Neural cell (in vitro differentiated cells): ENCODE measurements at regions not wholly inside any gene's neighbourhood (a gene's known extent, or its start where the extent isn't known, plus 50 kb on each side); places are given as distances from the start of the nearest gene placed in this dataset.

ENCODE experiments used
- H2AFZ ChIP-seq: fragments of 200-600, 300-800 bp; sonication (generic), shearing (Covaris generic); 2 replicates; pipeline ENCODE4 v1.6.0; 2014; ENCODE audit warnings: low read depth, mild to moderate bottlenecking, antibody characterized with exemption, low read length, moderate library complexity
- H3F3A ChIP-seq: fragments of 200-600 bp; shearing (Covaris generic); 2 replicates; pipeline ENCODE4 v1.6.1; 2016; ENCODE audit warnings: mild to moderate bottlenecking, moderate library complexity, mixed read lengths, antibody characterized with exemption, low read length; ENCODE audit not compliant: insufficient read depth, poor library complexity, severe bottlenecking
- H3K27ac ChIP-seq: fragments of 200-600, 300-800 bp; sonication (generic), shearing (Covaris generic); 2 replicates; pipeline ENCODE4 v1.5.1; 2014; ENCODE audit warnings: mild to moderate bottlenecking, low read length, moderate library complexity
- H3K27me3 ChIP-seq: fragments of 300-800, 200-600 bp; sonication (generic), shearing (Covaris generic); 2 replicates; pipeline ENCODE4 v1.6.0; 2014; ENCODE audit warnings: mild to moderate bottlenecking, low read depth, low read length, moderate library complexity; ENCODE audit not compliant: insufficient read depth
- H3K36me3 ChIP-seq: fragments of 300-800, 200-600 bp; sonication (generic), shearing (Covaris generic); 2 replicates; pipeline ENCODE4 v1.5.1; 2014; ENCODE audit warnings: mild to moderate bottlenecking, antibody characterized with exemption, low read length, moderate library complexity; ENCODE audit not compliant: insufficient read depth
- H3K4me2 ChIP-seq: fragments of 300-800, 200-600 bp; sonication (generic), shearing (Covaris generic); 2 replicates; pipeline ENCODE4 v1.6.0; 2014; ENCODE audit warnings: mild to moderate bottlenecking, low read length
- H3K4me3 ChIP-seq: fragments of 300-800, 200-600 bp; sonication (generic), shearing (Covaris generic); 2 replicates; pipeline ENCODE4 v1.5.1; 2014; ENCODE audit warnings: mild to moderate bottlenecking, low read length, moderate library complexity
- H3K79me2 ChIP-seq: fragments of 200-600 bp; shearing (Covaris generic); replicated peaks from 2 replicates; pipeline ENCODE4 v1.6.0; 2014; ENCODE audit warnings: mild to moderate bottlenecking, low read length, moderate library complexity; ENCODE audit not compliant: insufficient read depth
- H3K9ac ChIP-seq: fragments of 300-800, 200-600 bp; sonication (generic), shearing (Covaris generic); 2 replicates; pipeline ENCODE4 v1.6.1; 2016; ENCODE audit warnings: mild to moderate bottlenecking, low read length, mixed read lengths
- H3K9me2 ChIP-seq: fragments of 200-600 bp; shearing (Covaris generic); 2 replicates; pipeline ENCODE4 v1.6.1; 2016; ENCODE audit warnings: mild to moderate bottlenecking, low read length, mixed read lengths; ENCODE audit not compliant: insufficient read depth
- H3K9me3 ChIP-seq: fragments of 200-600, 300-800 bp; sonication (generic), shearing (Covaris generic); 2 replicates; pipeline ENCODE4 v1.6.1; 2016; ENCODE audit warnings: mild to moderate bottlenecking, mixed run types, low read length, moderate library complexity, mixed read lengths
- H4K20me1 ChIP-seq: fragments of 200-600 bp; shearing (Covaris generic); 2 replicates; pipeline ENCODE4 v1.6.1; 2016; ENCODE audit warnings: mild to moderate bottlenecking, mixed run types; ENCODE audit not compliant: insufficient read depth
- EP300 ChIP-seq: fragments of 450-650 bp; conservative IDR thresholded peaks from 2 replicates; pipeline ENCODE4 v1.6.1; 2014; ENCODE audit warnings: antibody characterized with exemption, mild to moderate bottlenecking, moderate library complexity; ENCODE audit not compliant: poor library complexity, severe bottlenecking
- EZH2 ChIP-seq: fragments of 200-600, 300-800 bp; shearing (Covaris generic), sonication (generic); IDR thresholded peaks from 2 replicates; pipeline ENCODE4 v1.6.1; 2014; ENCODE audit warnings: antibody characterized with exemption, low read length, borderline replicate concordance, mild to moderate bottlenecking; ENCODE audit not compliant: insufficient read depth, poor library complexity, severe bottlenecking
- MXI1 ChIP-seq: fragments of 450-650 bp; conservative IDR thresholded peaks from 2 replicates; pipeline ENCODE4 v1.6.1; 2014; ENCODE audit warnings: antibody characterized with exemption, mild to moderate bottlenecking; ENCODE audit not compliant: poor library complexity, severe bottlenecking
- POLR2AphosphoS5 ChIP-seq: IDR thresholded peaks from 2 replicates; pipeline ENCODE4 v1.6.1; 2012
- RAD21 ChIP-seq: fragments of 450-650 bp; conservative IDR thresholded peaks from 2 replicates; pipeline ENCODE4 v1.6.1; 2014; ENCODE audit warnings: antibody characterized with exemption, mild to moderate bottlenecking, moderate library complexity
- SMC3 ChIP-seq: fragments of 450-650 bp; conservative IDR thresholded peaks from 2 replicates; pipeline ENCODE4 v1.6.1; 2014; ENCODE audit warnings: antibody characterized with exemption, mild to moderate bottlenecking, moderate library complexity; ENCODE audit not compliant: poor library complexity
- TAF1 ChIP-seq: IDR thresholded peaks from 2 replicates; pipeline ENCODE4 v1.6.1; 2012; ENCODE audit warnings: low read depth
- TF ChIP-seq, protein P1 (sequence below): IDR thresholded peaks from 2 replicates; pipeline ENCODE4 v1.6.1; 2012; ENCODE audit warnings: borderline replicate concordance
- TF ChIP-seq, protein P2 (sequence below): fragments of 450-650 bp; IDR thresholded peaks from 2 replicates; pipeline ENCODE4 v1.5.1; 2014; ENCODE audit warnings: antibody characterized with exemption, mild to moderate bottlenecking, moderate library complexity; ENCODE audit not compliant: poor library complexity, severe bottlenecking

DNA sequence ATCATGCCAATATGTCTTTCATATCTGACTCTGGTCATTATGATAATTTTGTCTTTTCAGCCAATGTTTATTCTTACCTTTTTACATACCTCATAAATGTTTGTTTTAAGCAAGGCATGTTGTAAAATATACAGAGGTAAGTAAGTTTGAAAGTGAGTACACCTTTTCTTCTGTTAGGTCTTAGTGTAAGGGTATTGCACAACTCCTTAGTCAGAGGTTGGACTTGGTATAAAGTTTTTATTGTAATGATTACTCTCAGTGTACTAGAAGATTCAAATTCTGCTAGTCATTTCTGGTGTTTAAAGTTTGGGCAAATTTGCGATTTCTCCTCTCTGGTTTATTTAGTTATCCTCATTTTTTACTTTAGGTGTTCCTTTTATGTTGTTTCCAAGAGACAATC is 564.3 kb upstream of the FSIP2 start:
- no peak overlapping the region for H3K27ac ChIP-seq
- H3K36me3 ChIP-seq: no peaks in the 10 kb centered on the region
- H3K9ac ChIP-seq: no peak overlapping the region
- H2AFZ ChIP-seq: no peak overlapping the region
- no peaks in the 10 kb centered on the region for H3F3A ChIP-seq
- H3K79me2 ChIP-seq: no peaks in the 10 kb centered on the region
- no peak overlapping the region for H3K4me3 ChIP-seq
- H3K4me2 ChIP-seq: no peak overlapping the region
- H3K27me3 ChIP-seq: peaks cover 4% of the 10 kb centered on the region
- no peaks in the 10 kb centered on the region for H4K20me1 ChIP-seq
- no peaks in the 10 kb centered on the region for H3K9me3 ChIP-seq
- H3K9me2 ChIP-seq: no peaks in the 10 kb centered on the region
- no peak for TF ChIP-seq POLR2AphosphoS5
- no peak for TF ChIP-seq SMC3
- no peak for TF ChIP-seq EZH2
- TF ChIP-seq, protein P1, sequence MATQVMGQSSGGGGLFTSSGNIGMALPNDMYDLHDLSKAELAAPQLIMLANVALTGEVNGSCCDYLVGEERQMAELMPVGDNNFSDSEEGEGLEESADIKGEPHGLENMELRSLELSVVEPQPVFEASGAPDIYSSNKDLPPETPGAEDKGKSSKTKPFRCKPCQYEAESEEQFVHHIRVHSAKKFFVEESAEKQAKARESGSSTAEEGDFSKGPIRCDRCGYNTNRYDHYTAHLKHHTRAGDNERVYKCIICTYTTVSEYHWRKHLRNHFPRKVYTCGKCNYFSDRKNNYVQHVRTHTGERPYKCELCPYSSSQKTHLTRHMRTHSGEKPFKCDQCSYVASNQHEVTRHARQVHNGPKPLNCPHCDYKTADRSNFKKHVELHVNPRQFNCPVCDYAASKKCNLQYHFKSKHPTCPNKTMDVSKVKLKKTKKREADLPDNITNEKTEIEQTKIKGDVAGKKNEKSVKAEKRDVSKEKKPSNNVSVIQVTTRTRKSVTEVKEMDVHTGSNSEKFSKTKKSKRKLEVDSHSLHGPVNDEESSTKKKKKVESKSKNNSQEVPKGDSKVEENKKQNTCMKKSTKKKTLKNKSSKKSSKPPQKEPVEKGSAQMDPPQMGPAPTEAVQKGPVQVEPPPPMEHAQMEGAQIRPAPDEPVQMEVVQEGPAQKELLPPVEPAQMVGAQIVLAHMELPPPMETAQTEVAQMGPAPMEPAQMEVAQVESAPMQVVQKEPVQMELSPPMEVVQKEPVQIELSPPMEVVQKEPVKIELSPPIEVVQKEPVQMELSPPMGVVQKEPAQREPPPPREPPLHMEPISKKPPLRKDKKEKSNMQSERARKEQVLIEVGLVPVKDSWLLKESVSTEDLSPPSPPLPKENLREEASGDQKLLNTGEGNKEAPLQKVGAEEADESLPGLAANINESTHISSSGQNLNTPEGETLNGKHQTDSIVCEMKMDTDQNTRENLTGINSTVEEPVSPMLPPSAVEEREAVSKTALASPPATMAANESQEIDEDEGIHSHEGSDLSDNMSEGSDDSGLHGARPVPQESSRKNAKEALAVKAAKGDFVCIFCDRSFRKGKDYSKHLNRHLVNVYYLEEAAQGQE: no peak
- no peak for TF ChIP-seq RAD21
- TF ChIP-seq, protein P2, sequence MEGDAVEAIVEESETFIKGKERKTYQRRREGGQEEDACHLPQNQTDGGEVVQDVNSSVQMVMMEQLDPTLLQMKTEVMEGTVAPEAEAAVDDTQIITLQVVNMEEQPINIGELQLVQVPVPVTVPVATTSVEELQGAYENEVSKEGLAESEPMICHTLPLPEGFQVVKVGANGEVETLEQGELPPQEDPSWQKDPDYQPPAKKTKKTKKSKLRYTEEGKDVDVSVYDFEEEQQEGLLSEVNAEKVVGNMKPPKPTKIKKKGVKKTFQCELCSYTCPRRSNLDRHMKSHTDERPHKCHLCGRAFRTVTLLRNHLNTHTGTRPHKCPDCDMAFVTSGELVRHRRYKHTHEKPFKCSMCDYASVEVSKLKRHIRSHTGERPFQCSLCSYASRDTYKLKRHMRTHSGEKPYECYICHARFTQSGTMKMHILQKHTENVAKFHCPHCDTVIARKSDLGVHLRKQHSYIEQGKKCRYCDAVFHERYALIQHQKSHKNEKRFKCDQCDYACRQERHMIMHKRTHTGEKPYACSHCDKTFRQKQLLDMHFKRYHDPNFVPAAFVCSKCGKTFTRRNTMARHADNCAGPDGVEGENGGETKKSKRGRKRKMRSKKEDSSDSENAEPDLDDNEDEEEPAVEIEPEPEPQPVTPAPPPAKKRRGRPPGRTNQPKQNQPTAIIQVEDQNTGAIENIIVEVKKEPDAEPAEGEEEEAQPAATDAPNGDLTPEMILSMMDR: no peak
- no peak for TF ChIP-seq TAF1
- no peak for TF ChIP-seq MXI1
- no peak for TF ChIP-seq EP300

DNA sequence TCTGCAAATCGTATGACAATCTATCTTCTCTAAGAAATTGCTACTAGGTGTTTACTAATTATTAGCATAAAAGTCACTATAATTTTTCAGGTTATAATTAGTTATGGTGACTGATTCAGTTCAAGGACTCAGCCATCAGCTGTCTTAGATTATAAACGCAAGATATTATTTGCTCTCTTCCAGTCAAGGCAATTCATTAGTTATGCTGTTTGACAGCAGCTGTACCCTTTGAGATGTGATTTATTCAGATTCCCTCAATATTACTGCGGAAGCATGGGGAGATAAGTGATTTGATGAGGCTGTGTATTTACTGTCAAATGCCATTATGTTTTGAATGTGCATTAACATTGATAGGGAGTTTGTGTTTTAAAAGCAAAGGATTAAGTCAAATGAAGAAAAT is 558.9 kb upstream of the FSIP2 start:
- Histone ChIP-seq H3K27ac (no peak overlapping the region), H4K20me1 (no peaks in the 10 kb centered on the region), H2AFZ (no peak overlapping the region), H3F3A (no peaks in the 10 kb centered on the region), H3K36me3 (no peaks in the 10 kb centered on the region), H3K9me2 (no peaks in the 10 kb centered on the region), H3K27me3 (peaks cover 11% of the 10 kb centered on the region), H3K4me2 (no peak overlapping the region), H3K79me2 (no peaks in the 10 kb centered on the region), H3K4me3 (no peak overlapping the region), H3K9me3 (no peaks in the 10 kb centered on the region), H3K9ac (no peak overlapping the region)
- TF ChIP-seq SMC3: no peak
- no peak for TF ChIP-seq RAD21
- peak; percentile 97 for TF ChIP-seq POLR2AphosphoS5
- TF ChIP-seq TAF1: no peak
- TF ChIP-seq, protein P1: no peak
- no peak for TF ChIP-seq MXI1
- TF ChIP-seq EP300: peak; percentile 93
- no peak for TF ChIP-seq EZH2
- TF ChIP-seq, protein P2: no peak
